GM10248 (cell line): ENCODE measurements at regions not wholly inside any gene's neighbourhood (a gene's known extent, or its start where the extent isn't known, plus 50 kb on each side); places are given as distances from the start of the nearest gene placed in this dataset.

Source experiments
- CTCF ChIA-PET: fragments of 300-600 bp; sonication (Branson Sonifier 250); formaldehyde crosslinking; extraction: SDS; loops from one replicate; lab custom pipeline; 2021; ENCODE audit warnings: antibody characterized with exemption; lab: Yijun Ruan, JAX
- POLR2A ChIA-PET: fragments of 350-650 bp; sonication (Branson Sonifier 250); formaldehyde crosslinking; extraction: SDS; loops from one replicate; lab custom pipeline; 2020; ENCODE audit warnings: antibody characterized with exemption; lab: Yijun Ruan, JAX
- DNase-seq: peaks from one replicate; pipeline ENCODE4 v3.0.0; 2012; ENCODE audit errors: extremely low spot score
- CTCF ChIP-seq: IDR thresholded peaks from 2 replicates; pipeline ENCODE4 v1.5.1; 2012; ENCODE audit warnings: mild to moderate bottlenecking, low read depth; ENCODE audit errors: extremely low read depth, missing control alignments, control extremely low read depth

- ChIA-PET CTCF (interaction anchor here (0.7 kb wide), 1 partner anchor 11 kb away, joined by 3 read pairs; no protein-coding TSS in a partner anchor), POLR2A (no interaction called here)
Measured at GRCh38 chr9:115653171-115653606, 500.4 kb upstream of the PAPPA start.

GRCh38 chr9:115657695-115658094, 495.9 kb upstream of the PAPPA start:
- no peak for DNase-seq
- ChIA-PET POLR2A (no interaction called here), CTCF (interaction anchor here (1.0 kb wide), 1 partner anchor 10 kb away, joined by 4 read pairs; no protein-coding TSS in a partner anchor)
- TF ChIP-seq CTCF = no peak

More at GRCh38 chr9:115653171-115653606, 500.4 kb upstream of the PAPPA start:
- no peak for TF ChIP-seq CTCF
- DNase-seq = no peak

GRCh38 chr9:115665519-115665918, 488.1 kb upstream of the PAPPA start:
- no peak for TF ChIP-seq CTCF
- POLR2A ChIA-PET = no interaction called here
- CTCF ChIA-PET = no interaction called here
- no peak for DNase-seq

GRCh38 chr9:115668521-115668920, 485.1 kb upstream of the PAPPA start:
- POLR2A ChIA-PET = no interaction called here
- TF ChIP-seq CTCF = no peak
- CTCF ChIA-PET = no interaction called here
- no peak for DNase-seq

- DNase-seq = no peak
- ChIA-PET POLR2A (no interaction called here), CTCF (no interaction called here)
- no peak for TF ChIP-seq CTCF
Measured at GRCh38 chr9:115671236-115671962, 482.2 kb upstream of the PAPPA start.

GRCh38 chr9:115671963-115672305, 481.7 kb upstream of the PAPPA start:
- CTCF ChIA-PET = no interaction called here
- POLR2A ChIA-PET = no interaction called here
- DNase-seq = no peak
- TF ChIP-seq CTCF = no peak
